HCT116 (cell line): ENCODE measurements at regions not wholly inside any gene's neighbourhood (a gene's known extent, or its start where the extent isn't known, plus 50 kb on each side); places are given as distances from the start of the nearest gene placed in this dataset.

Experiments used
- ATAC-seq: fragments of 200-7000 bp; cut with Tn5 transposase; 2 replicates; pipeline ENCODE4 v1.9.1; 2020; ENCODE audit warnings: mild to moderate bottlenecking, moderate library complexity
- BruUV-seq: library from RNA; stranded (reverse); fragments of 400-500 nt; replicated peaks from 2 replicates; lab custom pipeline; 2021; lab: Mats Ljungman, UMichigan
- CTCF ChIA-PET: fragments of 300-600 bp; sonication (Branson Sonifier 250); formaldehyde crosslinking; loops from one replicate; lab custom pipeline; 2021; ENCODE audit warnings: antibody characterized with exemption; lab: Charles Lee
- POLR2A ChIA-PET: fragments of 300-600, 350-600 bp; sonication (Branson Sonifier 250); formaldehyde crosslinking; loops from one replicate; lab custom pipeline; 2021; ENCODE audit warnings: antibody characterized with exemption; lab: Charles Lee
- RAD21 ChIA-PET, 2 experiments: fragments of 300-600 bp; sonication (Branson Sonifier 250); formaldehyde crosslinking; loops; one replicate each; lab custom pipeline; 2023; ENCODE audit warnings: low total read pairs in 2 of 2; ENCODE audit not compliant: uncharacterized antibody in 2 of 2, unreplicated experiment in 2 of 2, low non-redundant PET in 1 of 2; lab: Charles Lee
- DNase-seq: peaks from one replicate; pipeline ENCODE4 v3.0.0-alpha.2; 2010; ENCODE audit warnings: low read depth, low spot score
- H2AFZ ChIP-seq: fragments of 200-600 bp; shearing (Covaris generic), sonication (generic); 2 replicates; pipeline ENCODE4 v1.6.1; 2017; ENCODE audit warnings: low read depth, mixed run types, mixed read lengths, antibody characterized with exemption, low read length; ENCODE audit not compliant: poor library complexity, severe bottlenecking
- H3K27ac ChIP-seq: 2 replicates; pipeline ENCODE4 v1.5.1; 2012; ENCODE audit warnings: low read depth, low read length
- H3K27me3 ChIP-seq: fragments of 200-600 bp; sonication (generic); 2 replicates; pipeline ENCODE4 v1.6.1; 2016; ENCODE audit warnings: mixed run types, low read length, mixed read lengths; ENCODE audit not compliant: insufficient read depth
- H3K36me3 ChIP-seq, 2 experiments: fragments of 200-500 bp in 1 of 2; fragments of 200-600 bp in 1 of 2; sonication (Bioruptor generic) in 1 of 2; sonication (generic) in 1 of 2; 2 replicates each; pipeline versions ENCODE4 v1.5.1 to v1.6.1; 2014 to 2016; ENCODE audit warnings: low read length in 2 of 2, inconsistent platforms in 1 of 2, mixed read lengths in 1 of 2, mixed run types in 1 of 2; ENCODE audit not compliant: insufficient read depth in 2 of 2, control insufficient read depth in 1 of 2
- H3K4me1 ChIP-seq, 2 experiments: fragments of 200-600 bp in 1 of 2; sonication (generic) in 1 of 2; 2 replicates each; pipeline versions ENCODE4 v1.5.1 to v1.6.1; 2012 to 2017; ENCODE audit warnings: low read length in 2 of 2, inconsistent platforms in 1 of 2, mild to moderate bottlenecking in 1 of 2, mixed read lengths in 1 of 2, mixed run types in 1 of 2, moderate library complexity in 1 of 2; ENCODE audit not compliant: insufficient read depth in 2 of 2, control insufficient read depth in 1 of 2
- H3K4me2 ChIP-seq: fragments of 200-600 bp; sonication (generic); 2 replicates; pipeline ENCODE4 v1.6.1; 2017; ENCODE audit warnings: mixed run types, low read length, mixed read lengths
- H3K4me3 ChIP-seq, 2 experiments: fragments of 200-600 bp in 1 of 2; sonication (generic) in 1 of 2; replicated peaks in 1 of 2; 2 replicates each; pipeline ENCODE4 v1.5.1; 2011 to 2016; ENCODE audit warnings: low read length in 2 of 2, control low read depth in 1 of 2, low read depth in 1 of 2, mild to moderate bottlenecking in 1 of 2, mixed read lengths in 1 of 2, mixed run types in 1 of 2
- H3K79me2 ChIP-seq: fragments of 200-600 bp; sonication (generic); 2 replicates; pipeline ENCODE4 v1.6.1; 2017; ENCODE audit warnings: mild to moderate bottlenecking, mixed run types, low read length, moderate library complexity, mixed read lengths; ENCODE audit not compliant: insufficient read depth
- H3K9ac ChIP-seq: fragments of 200-600 bp; sonication (generic); 2 replicates; pipeline ENCODE4 v1.6.1; 2016; ENCODE audit warnings: low read length, mixed read lengths
- H3K9me2 ChIP-seq: fragments of 200-600 bp; sonication (generic), shearing (Covaris generic); 2 replicates; pipeline ENCODE4 v1.6.1; 2017; ENCODE audit warnings: mixed run types, mild to moderate bottlenecking, moderate library complexity; ENCODE audit not compliant: insufficient read depth
- H3K9me3 ChIP-seq, 2 experiments: fragments of 200-500 bp in 1 of 2; fragments of 200-600 bp in 1 of 2; sonication (Bioruptor generic) in 1 of 2; sonication (generic) in 1 of 2; 2 replicates each; pipeline ENCODE4 v1.6.1; 2014 to 2017; ENCODE audit warnings: low read length in 2 of 2, mixed read lengths in 2 of 2, inconsistent platforms in 1 of 2, low read depth in 1 of 2, mild to moderate bottlenecking in 1 of 2, mixed run types in 1 of 2, moderate library complexity in 1 of 2; ENCODE audit not compliant: control insufficient read depth in 1 of 2, insufficient read depth in 1 of 2
- H4K20me1 ChIP-seq: fragments of 200-600 bp; sonication (generic), shearing (Covaris generic); 2 replicates; pipeline ENCODE4 v1.6.1; 2017; ENCODE audit warnings: mixed run types, mild to moderate bottlenecking, moderate library complexity; ENCODE audit not compliant: insufficient read depth
- CBX3 ChIP-seq: IDR thresholded peaks from 2 replicates; pipeline ENCODE4 v1.6.1; 2012; ENCODE audit warnings: low read depth
- CEBPB ChIP-seq: IDR thresholded peaks from 2 replicates; pipeline ENCODE4 v1.6.1; 2012; ENCODE audit warnings: low read depth
- POLR2A ChIP-seq: IDR thresholded peaks from 2 replicates; pipeline ENCODE4 v1.7.0; 2011; ENCODE audit warnings: borderline replicate concordance; ENCODE audit not compliant: insufficient read depth, insufficient read length; ENCODE audit errors: extremely low read depth
- RAD21 ChIP-seq: IDR thresholded peaks from 2 replicates; pipeline ENCODE4 v1.6.1; 2012; ENCODE audit warnings: low read depth, mild to moderate bottlenecking
- REST ChIP-seq: IDR thresholded peaks from 2 replicates; pipeline ENCODE4 v1.6.1; 2012; ENCODE audit warnings: low read depth
- SP1 ChIP-seq: IDR thresholded peaks from 2 replicates; pipeline ENCODE4 v1.6.1; 2012; ENCODE audit warnings: low read depth
- YY1 ChIP-seq: IDR thresholded peaks from 2 replicates; pipeline ENCODE4 v1.6.1; 2011; ENCODE audit warnings: low read length, low read depth, moderate library complexity, mild to moderate bottlenecking; ENCODE audit not compliant: insufficient replicate concordance; ENCODE audit errors: extremely low read depth
- ZBTB33 ChIP-seq: IDR thresholded peaks from 2 replicates; pipeline ENCODE4 v1.6.1; 2011; ENCODE audit warnings: mild to moderate bottlenecking, low read length, moderate library complexity; ENCODE audit not compliant: insufficient replicate concordance; ENCODE audit errors: extremely low read depth
- ZFX ChIP-seq: fragments of 450-650 bp; IDR thresholded peaks from 2 replicates; pipeline ENCODE4 v1.6.1; 2017
- intact Hi-C: fragments of 100-400 bp; cut with micrococcal nuclease; formaldehyde crosslinking; loops from 2 replicates; pipeline ENCODE4 v1.10.0; 2022
- TF ChIP-seq, protein P1 (sequence below): IDR thresholded peaks from 2 replicates; pipeline ENCODE4 v1.6.1; 2012

GRCh38 chrX:84611843-84612636, 109.8 kb upstream of the HDX start:
- TF ChIP-seq POLR2A (no peak), CEBPB (no peak), CBX3 (no peak), ZBTB33 (no peak), REST (no peak), RAD21 (no peak), ZFX (no peak), YY1 (no peak), SP1 (no peak)
- TF ChIP-seq, protein P1, sequence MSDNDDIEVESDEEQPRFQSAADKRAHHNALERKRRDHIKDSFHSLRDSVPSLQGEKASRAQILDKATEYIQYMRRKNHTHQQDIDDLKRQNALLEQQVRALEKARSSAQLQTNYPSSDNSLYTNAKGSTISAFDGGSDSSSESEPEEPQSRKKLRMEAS = no peak
- Histone ChIP-seq H3K27me3 (no peaks in the 10 kb centered on the region), H3K4me1 (no peaks in the 10 kb centered on the region), H3K27ac (no peak overlapping the region), H3K9me2 (no peaks in the 10 kb centered on the region), H3K9me3 (no peaks in the 10 kb centered on the region), H3K4me2 (no peak overlapping the region), H4K20me1 (no peaks in the 10 kb centered on the region), H3K9ac (no peak overlapping the region), H2AFZ (no peak overlapping the region), H3K79me2 (no peaks in the 10 kb centered on the region), H3K4me3 (no peak overlapping the region), H3K36me3 (no peaks in the 10 kb centered on the region)
- ChIA-PET POLR2A (no interaction called here), RAD21 (no interaction called here), CTCF (no interaction called here)
- BruUV-seq = no TSS peak
- DNase-seq = no peak
- intact Hi-C loops = no loop called here
- ATAC-seq = no peak
